ENCODE measurements at regions not wholly inside any gene's neighbourhood (a gene's known extent, or its start where the extent isn't known, plus 50 kb on each side); places are given as distances from the start of the nearest gene placed in this dataset.
"Not testable (repeated sequence)": the region's sequence is repeated elsewhere in the genome, so short reads cannot be mapped to it uniquely, and the experiment has no call there.

DNA sequence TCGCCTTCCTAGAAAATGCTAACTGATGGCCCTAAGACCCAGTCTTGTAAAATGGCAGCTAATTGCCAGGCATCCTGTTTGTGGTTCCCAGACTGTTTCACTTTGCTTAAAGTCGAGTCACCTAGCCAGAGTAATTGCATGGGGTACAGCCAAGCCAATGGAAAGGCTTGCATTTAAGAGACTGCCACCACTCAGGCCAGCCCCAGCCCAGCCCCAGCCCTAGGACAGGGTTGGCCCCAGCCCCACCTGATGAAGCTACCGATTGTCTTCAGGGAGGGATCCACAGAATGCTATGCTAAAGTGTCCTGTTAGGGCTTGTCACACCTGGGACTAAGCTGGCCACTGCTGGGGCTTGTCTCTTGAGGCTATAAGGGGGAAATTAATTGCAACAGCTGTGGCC lies 194.6 kb upstream of the KLF3 start:
- no peak for DNase-seq (ENCODE audit: low read depth)

- no peak for DNase-seq (ENCODE audit: low read depth)
These were observed 193.2 kb upstream of the KLF3 start for GRCh38 chr4:38470735-38471262.

- DNase-seq (ENCODE audit: low read depth), result no peak
These were observed 181.3 kb upstream of the KLF3 start for GRCh38 chr4:38482696-38483095.

GRCh38 chr4:38483628-38484027 lies 180.4 kb upstream of the KLF3 start:
- not testable (repeated sequence) for DNase-seq (ENCODE audit: low read depth)

- no peak for DNase-seq (ENCODE audit: low read depth)
These were observed 174.8 kb upstream of the KLF3 start for GRCh38 chr4:38489011-38489861.

GRCh38 chr4:38489924-38490639 lies 173.9 kb upstream of the KLF3 start:
- no peak for DNase-seq (ENCODE audit: low read depth)

- DNase-seq (ENCODE audit: low read depth), result no peak
These were observed 173.1 kb upstream of the KLF3 start for GRCh38 chr4:38490753-38491446.

DNA sequence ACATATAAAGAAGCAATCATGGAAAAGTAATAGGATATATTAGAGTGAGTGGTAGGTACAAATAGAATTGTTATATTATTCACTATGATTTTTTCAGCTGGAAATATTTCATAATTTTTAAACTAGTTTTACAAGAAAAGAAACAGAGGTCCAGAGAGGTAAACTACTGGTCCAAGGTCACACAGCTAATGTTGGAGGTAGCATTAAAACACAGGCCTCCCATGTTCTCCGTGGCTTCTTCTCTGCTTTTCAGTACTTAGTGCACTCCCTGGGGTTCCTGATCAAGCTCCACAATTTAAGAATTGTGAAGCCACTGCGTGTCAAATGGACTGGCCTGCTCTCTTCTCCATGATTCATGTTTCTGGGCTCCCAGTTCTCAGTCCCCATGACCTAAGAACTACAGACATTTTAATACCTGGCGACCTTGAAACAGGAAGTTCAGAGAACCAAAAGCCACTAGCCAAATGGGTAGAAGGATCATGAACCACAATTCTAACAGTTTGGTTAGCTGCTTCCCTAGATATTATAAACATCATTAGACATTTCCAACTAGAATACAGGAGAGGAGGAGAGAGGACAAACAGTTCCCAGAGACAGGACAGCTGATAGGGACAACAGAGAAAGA lies 172.0 kb upstream of the KLF3 start:
- DNase-seq (ENCODE audit: low read depth), result no peak

- no peak for DNase-seq (ENCODE audit: low read depth)
These were observed 170.9 kb upstream of the KLF3 start for GRCh38 chr4:38493066-38493465.

GRCh38 chr4:38495446-38495845 lies 168.6 kb upstream of the KLF3 start:
- no peak for DNase-seq (ENCODE audit: low read depth)

GRCh38 chr4:38497121-38497520 lies 166.9 kb upstream of the KLF3 start:
- no peak for DNase-seq (ENCODE audit: low read depth)

- no peak for DNase-seq (ENCODE audit: low read depth)
These were observed 164.9 kb upstream of the KLF3 start for GRCh38 chr4:38499101-38499500.

GRCh38 chr4:38500433-38500832 lies 163.6 kb upstream of the KLF3 start:
- no peak for DNase-seq (ENCODE audit: low read depth)

DNA sequence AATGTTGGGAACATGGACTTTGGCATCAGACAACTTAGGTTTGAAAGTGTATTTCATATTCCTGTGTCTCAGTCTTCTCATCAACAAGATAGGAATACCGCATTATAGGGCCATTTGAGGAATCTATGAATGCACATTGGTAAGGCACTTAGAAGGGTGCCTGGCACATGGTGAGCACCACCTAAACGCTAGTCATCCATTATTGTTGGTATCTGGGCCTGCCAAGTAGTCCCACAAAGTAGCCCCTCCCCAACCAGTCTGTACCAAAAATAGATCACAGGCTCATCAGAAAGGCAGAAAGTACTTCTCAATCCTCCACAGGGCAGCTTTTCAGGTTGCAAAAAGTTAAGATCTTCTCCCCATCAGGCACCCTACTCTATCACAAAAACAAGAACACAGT lies 162.3 kb upstream of the KLF3 start:
- no peak for DNase-seq (ENCODE audit: low read depth)

DNA sequence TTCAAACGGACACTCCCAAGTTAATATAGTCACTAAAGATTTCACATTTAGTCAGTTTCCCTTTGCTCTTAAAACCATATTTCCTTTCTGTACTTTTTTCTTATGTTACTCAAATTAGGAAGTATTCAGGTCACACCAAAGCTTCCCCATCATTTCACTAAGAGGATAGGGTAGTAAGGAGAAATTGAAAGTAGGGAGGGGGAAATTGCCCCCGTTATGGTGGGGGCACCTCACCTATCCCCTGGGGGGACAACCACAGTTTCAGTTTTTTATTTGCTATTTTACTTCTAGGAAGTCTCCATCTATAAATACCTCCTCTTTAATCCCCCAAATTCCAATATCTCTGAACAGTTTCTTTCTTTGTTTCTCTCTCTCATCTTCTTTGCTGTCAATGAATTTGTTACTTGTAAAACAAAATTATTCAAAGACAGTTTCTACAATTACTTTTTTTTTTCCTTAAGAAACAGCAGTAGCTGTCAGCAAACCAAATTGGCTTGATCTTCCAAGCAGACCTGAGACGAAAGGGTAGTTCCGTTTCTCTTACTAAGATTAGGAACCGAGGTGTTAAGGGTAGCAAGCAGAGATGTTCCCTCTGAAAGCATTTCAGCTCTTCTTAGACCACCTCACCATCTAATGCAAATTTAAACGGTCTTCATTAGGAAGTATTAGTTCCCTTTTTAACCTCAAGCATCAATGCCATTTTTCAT lies 160.2 kb upstream of the KLF3 start:
- DNase-seq (ENCODE audit: low read depth), result no peak

- DNase-seq (ENCODE audit: low read depth), result no peak
These were observed 159.6 kb upstream of the KLF3 start for GRCh38 chr4:38504396-38504715.

DNA sequence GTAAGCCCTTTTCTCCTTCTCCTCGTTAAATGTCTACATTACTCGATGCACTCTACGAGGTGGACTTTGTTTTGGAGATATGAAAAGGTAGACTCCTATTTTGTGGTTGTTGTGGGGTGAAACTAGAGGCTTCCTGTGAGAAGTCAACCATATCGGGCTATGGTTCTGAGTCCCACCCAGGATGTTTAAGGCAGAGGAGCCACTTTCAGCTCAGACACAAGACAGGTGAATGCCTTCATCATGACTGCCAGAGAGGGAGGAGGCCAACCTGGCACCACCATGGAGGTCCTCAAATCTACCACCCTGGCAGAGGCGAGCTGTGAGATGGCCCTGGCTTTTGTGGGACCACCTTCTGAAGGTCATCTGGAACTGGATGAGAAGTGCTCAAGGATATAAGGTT lies 154.4 kb upstream of the KLF3 start:
- DNase-seq (ENCODE audit: low read depth), result no peak

GRCh38 chr4:38510201-38510600 lies 153.8 kb upstream of the KLF3 start:
- no peak for DNase-seq (ENCODE audit: low read depth)

GRCh38 chr4:38511702-38512101 lies 152.3 kb upstream of the KLF3 start:
- DNase-seq (ENCODE audit: low read depth), result no peak

DNA sequence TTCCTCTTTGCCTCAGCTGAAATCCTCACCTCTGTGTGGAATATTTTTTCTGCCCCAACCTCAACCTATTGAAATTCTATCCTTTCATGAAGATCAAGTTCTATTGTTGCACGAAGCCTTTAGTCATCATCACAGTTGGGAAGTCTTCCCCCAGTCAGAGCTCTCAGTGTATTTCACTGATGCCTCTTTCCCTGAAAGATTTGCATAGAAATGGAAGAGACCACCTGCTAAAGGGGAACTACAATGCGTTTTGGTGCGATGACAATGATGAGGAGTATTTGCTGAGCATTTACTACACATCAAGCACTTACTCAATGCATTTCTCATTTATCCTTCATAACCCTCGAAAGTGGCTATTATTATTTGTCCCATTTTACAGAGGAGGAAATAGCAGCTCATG lies 151.2 kb upstream of the KLF3 start:
- DNase-seq (ENCODE audit: low read depth), result no peak

DNA sequence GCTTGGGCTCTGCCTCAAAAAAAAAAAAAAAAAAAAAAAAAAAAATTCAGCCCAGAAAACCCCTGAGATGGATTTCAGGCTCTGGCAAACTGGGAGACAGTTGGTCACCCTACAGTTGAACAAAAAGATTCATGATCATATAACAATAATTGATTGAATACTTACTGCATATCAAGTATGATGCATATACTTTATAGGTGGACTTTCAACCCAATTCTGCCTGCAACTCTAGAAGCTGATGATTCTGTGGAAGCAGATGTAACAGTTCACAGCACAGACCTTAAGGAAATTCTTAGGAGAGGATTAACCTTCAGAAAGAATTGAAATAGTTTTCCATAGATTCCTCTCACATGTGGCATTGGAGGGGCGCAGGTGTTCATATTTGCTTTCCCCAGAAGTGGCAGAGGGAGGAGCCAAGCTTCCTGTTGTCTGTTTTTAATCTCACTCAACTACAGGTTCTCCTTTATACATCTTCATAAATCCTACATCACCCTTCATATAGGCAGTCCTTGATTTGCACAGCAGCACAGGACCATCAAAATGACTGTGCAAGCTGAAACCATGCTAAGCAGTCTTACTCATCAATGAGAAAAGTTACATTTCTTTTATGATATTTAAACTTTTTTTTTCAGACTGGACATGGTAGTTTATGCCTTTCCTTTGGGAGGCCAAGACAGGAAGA lies 149.4 kb upstream of the KLF3 start:
- DNase-seq (ENCODE audit: low read depth), result no peak

Data from stimulated activated CD8-positive, alpha-beta memory T cell treated with anti-CD3 and anti-CD28 coated beads, Interleukin-12 subunit alpha, Interleukin-12 subunit beta, amount 100 ng/mL, for 4 hours (primary cell).